Kidney capillary endothelial cell (primary cell): ENCODE measurements at regions not wholly inside any gene's neighbourhood (a gene's known extent, or its start where the extent isn't known, plus 50 kb on each side); places are given as distances from the start of the nearest gene placed in this dataset.
"Not testable (repeated sequence)": the region's sequence is repeated elsewhere in the genome, so short reads cannot be mapped to it uniquely, and the experiment has no call there.

Experiments used
- DNase-seq: peaks from one replicate; pipeline ENCODE4 v3.0.0-alpha.2; 2018; ENCODE audit warnings: low spot score

GRCh38 chr15:95758451-95758850, 572.0 kb upstream of the NR2F2 start:
- no peak for DNase-seq

GRCh38 chr15:95758851-95759250, 571.6 kb upstream of the NR2F2 start:
- no peak for DNase-seq

DNA sequence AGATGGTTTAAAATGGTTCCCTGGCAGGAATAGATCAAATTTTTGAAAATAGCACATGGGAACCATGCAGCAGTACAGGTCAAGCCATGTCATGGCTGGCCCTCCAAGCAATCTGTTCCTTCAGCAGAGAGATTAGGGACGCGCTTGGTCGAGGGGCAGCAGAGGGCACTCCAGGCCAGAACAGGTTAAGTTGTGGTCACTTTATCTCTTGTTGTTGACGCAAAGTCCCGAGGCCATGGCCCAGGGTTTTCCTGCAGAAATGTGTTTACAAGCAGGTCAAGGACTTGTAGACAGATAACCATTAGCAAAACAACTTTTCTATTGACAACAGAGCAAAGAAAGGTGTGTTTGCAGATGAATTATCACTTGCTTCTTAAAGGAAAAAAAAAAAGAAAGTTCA, 570.0 kb upstream of the NR2F2 start:
- DNase-seq: no peak

DNA sequence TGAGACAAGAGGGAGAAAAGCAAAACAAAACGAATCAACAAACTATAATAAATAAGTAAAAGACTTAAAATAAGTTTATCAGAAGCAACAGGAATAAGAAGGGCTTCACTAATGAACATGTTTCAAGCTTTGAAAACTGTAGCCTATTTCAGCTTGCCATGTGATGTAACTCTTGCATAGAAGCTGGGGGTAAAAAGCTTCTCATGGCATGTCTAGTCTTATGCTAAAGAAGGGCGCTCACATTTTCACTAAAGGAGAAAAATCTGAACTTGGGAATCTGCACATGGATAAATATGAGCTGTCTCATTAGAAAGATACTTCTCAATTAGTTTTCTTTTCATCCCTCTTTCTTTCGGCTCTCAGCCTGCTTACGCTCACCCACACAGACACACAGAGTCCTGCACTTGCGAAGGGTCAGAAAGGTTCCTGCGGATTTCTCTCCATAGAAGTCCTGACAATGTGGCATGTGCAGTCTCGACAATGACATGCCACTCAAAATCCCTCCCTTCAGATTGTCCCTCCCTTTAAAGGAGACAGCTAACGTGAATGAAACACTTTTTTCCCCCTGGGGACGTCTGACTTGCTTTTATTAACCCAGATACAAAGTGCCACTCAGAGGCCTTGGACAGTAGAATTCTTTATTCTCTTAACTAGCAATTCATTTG, 568.9 kb upstream of the NR2F2 start:
- DNase-seq: no peak

- DNase-seq: no peak
Observed at GRCh38 chr15:95763426-95763825, 567.1 kb upstream of the NR2F2 start.

DNA sequence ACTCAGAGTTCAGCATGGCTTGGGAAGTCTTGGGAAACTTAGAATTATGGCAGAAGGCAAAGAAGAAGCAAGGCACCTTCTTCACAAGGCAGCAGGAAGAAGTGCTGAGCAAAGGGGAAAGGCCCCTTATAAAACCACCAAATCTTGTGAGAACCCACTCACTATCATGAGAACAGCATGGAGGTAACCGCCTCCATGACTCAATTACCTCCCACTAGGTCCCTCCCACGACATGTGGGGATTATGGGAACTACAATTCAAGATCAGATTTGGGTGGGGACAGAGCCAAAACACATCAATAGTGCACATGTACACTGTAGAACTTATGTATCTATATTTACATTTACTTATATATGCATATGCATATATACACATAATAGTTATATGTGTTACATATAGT, 565.3 kb upstream of the NR2F2 start:
- DNase-seq: no peak

DNA sequence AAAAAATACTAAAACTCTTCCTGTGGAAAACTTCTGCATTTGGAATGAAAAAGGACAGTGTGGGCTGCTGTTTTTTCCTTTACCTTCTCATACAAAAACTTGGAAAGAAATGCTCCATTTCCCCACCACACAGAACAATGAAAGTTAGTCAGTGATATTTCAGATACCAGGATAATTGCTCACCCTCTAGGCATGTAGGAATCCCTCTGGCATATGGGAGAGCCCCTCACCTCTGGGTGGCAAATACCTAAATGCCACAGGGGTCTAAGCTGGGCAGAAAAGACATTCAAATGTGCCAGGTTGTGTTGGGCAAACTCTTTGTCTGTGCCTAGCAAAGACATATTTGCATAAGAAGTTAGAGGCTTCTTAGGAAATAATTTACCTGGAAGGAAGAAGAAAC, 560.3 kb upstream of the NR2F2 start:
- peak; percentile 36 for DNase-seq

DNA sequence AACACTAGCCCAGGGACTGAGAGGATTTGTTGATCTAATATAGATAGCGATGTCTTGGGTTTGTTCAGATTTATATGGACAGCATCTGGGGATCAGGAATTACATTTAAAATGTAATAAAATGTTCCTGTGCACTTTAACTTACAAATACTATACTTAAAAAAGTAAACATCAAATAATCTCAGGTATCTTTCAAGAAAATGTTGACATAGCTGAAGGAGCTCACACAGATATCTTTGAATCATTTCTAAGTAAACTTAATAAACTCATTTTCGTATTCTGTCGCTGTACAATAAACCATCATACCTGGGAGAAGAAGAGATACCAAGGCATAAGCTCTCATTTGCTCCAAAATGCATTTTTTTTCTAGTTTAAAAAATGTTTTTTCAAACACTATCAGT, 557.5 kb upstream of the NR2F2 start:
- DNase-seq: no peak

DNA sequence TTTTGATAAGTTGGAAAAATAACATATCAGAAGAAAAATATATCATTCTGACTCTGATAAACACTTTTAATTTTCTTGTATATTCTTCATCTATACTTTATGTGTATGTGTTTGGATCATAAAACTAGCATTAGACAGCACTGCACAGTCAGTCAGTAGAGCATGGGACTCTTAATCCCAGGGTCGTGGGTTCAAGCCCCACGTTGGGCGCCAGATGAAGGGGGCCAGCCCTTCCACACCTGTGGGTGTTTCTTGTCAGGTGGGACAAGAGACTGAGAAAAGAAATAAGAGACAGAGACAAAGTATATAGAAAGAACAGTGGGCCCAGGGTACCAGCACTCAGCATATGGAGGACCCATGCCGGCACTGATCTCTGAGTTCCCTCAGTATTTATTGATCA, 546.0 kb upstream of the NR2F2 start:
- no peak for DNase-seq

DNA sequence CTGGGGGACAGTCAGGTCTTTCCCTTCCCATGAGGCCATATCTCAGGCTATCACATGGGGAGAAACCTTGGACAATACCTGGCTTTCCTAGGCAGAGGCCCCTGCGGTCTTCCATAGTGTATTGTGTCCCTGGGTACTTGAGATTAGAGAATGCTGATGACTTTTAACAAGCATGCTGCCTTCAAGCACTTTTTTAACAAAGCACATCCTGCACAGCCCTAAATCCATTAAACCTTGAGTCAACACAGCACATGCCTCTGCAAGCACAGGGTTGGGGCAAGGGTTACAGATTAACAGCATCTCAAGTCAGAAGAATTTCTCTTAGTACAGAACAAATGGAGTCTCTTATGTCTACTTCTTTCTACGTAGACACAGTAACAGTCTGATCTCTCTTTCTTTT, 545.2 kb upstream of the NR2F2 start:
- not testable (repeated sequence) for DNase-seq

DNA sequence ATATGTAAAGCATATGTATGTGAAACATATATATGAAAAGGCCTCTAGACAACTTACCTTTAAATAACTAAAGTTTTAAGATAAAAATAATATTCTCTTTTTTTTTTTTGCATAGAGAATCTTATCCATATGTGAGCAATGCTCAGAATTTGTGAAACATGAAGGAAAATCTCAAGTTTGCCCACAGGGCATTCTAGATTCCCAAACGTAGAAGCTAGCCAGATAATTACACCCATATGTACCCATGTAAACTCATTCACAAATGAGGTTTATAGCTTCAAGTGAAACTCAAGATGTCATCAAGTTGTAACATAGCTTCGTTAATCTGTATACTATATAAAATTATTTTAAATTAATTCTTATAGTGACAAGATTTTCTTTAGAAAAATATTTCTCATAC, 537.3 kb upstream of the NR2F2 start:
- no peak for DNase-seq

GRCh38 chr15:95795386-95795785, 535.1 kb upstream of the NR2F2 start:
- DNase-seq: no peak

DNA sequence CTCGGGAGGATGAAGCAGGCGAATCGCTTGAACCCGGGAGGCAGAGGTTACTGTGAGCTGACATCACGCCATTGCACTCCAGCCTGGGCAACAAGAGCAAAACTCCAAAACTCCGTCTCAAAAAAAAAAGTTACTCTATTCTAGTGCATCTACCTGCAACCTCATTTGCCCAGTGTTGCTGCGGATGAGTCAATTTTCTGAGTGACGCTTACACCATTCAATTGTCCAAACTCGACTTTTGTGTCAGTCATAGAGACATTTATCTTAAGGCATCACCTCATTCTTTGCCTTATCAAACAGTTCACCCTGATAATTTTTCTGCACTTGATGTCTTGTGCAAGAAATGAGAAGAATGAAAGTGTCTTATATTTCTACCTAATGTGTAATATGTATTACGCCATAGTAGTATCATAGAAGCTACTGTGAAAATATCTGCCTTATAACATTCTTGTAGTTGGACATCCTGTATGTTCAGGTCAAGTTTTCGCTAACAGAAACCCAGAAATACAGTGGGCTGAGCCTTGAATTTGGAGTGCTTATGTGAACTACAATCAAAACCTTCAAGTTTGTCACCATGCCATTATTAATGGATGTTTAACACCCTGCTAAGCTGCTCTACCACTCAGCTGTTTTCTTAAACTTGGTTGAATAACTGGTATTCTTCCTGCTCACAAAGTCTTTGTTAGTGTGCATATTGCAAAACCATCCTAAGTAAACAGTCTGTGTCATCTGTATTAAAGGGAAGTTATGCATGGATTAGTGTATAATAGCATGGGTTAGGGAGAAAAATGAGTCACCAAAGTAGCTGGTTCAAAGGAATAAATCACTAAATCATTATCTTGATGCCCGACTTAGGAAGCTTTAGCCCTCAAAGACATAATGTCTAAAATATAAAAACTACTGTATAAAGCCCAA, 531.0 kb upstream of the NR2F2 start:
- peak; percentile 61 for DNase-seq

DNA sequence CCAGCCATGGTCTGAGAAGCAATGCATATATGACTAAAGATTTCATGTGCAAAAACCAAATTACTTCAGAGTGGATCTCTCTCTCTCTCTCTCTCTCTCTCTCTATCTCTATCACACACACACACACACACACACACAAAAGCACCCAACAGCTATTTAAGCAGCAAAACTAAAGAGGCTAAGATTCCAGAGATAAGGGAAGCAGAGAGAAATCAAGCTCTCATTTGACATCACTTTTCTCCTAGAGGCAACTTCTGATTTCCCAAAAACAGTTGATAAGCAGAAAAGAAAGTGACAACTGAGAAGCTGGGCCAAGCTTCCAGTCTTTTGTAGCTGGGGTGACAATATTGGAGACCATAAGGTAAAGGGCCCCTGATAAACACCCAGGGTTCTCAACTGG, 526.0 kb upstream of the NR2F2 start:
- no peak for DNase-seq

DNA sequence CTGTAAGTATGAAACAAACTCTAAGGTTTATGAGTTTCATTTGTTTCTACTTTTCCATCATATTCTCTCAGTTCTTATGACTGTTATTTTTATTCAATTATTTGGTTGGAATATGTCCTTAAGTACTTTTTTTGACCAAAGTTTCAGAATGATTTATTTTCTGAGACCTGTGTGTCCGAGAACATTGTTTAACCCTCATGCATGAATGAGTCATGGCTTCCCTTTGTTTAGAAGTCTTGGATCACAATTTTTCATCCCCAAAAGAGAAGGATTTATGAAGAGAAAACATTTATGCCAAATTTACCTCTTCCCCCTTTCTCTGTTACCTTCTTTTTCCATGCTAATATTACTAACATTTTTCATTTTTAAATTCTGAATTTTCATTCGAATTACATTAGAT, 518.0 kb upstream of the NR2F2 start:
- peak; percentile 57 for DNase-seq

- DNase-seq: no peak
Observed at GRCh38 chr15:95814908-95815307, 515.6 kb upstream of the NR2F2 start.

GRCh38 chr15:95816591-95816990, 513.9 kb upstream of the NR2F2 start:
- DNase-seq: no peak

- DNase-seq: no peak
Observed at GRCh38 chr15:95822961-95823360, 507.5 kb upstream of the NR2F2 start.

DNA sequence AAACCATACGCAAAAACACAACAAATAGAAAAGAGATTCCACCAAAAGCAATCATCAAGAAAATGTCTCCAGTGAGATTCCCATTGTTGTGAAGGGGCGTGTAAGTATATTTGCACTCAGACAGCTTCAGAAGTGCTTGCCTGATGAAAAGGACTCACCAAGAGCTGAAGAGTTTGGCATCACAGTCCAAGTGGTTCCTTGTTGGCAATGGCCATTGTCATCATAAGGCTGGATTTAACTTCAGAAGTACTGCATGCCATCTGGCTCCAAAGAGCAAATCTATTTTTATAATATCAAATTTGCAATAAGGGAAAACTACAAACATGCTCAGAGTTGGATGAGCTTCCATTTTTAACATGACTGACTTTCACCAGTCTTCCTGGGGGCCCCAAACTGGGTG, 505.3 kb upstream of the NR2F2 start:
- no peak for DNase-seq

DNA sequence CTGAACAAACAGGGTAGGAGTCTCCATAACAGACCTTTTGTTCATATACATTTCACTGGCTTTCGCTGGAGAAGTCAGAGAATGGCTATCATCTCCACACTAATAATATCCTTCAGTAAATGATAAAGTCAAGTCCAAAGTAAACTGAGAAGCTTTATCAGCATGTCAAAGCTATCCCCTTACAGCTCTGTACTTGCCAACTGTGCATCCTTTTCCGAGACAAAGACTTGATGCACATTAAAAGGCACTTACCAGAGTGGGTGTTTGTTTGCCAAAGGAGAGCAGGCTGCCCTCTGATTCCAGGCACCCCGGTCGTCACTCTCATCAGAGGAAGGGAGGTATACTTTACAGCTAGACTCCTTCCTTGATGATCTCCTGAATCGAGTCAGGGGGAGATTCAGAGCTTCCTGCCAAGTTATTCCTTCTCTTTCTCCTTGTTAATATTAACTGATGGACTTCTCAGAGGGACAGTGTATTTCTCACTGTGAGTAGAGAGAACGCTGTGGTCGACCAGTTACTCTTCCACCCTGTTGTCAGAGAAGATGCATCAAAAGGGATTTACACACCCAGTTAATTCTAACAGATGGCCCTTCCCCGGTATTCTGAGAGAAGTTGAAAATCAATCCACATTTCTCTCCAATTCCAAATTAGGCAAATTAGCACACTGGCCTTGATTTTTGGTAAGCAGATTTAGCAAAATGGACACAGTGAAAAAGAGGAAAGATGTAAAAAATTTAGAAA, 504.7 kb upstream of the NR2F2 start:
- no peak for DNase-seq

DNA sequence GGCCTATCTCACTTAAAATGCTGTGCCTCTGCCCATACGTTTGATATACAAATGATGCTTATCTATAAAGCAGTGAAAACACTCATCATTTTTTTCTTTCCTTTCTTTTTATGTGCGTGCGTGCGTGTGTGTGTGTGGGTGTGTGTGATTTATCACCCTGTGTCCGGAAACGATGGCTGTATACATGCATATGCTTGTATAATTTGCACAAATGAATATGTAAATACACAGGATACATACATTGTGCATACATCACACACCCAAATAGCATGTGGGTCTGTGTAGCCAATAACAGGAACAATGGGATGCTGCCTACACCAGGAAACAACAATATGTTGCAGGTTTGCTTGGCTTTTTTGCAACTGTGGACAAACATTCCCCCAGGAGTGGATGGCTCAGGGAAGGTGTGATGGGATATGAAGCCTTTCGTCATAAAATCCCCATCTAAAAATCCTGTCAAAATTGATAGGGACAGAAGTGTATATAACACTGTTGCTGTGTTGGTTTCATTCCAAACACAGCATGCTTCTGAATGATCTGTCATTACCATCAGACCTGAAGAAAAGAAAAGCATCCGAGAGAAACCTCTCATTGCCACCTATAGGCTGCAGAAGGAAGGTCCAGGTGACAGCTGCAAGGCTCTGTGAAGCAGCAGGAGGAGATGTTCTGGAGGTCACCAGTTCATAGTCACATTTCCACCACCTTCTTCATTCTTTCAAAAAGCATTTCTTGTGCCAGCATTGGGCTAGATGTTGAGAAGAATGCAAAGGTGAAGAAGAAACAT, 503.9 kb upstream of the NR2F2 start:
- no peak for DNase-seq

- no peak for DNase-seq
Observed at GRCh38 chr15:95829062-95829461, 501.4 kb upstream of the NR2F2 start.
